Activated CD4-positive, alpha-beta memory T cell treated with anti-CD3 and anti-CD28 coated beads for 36 hours (primary cell): ENCODE measurements at regions not wholly inside any gene's neighbourhood (a gene's known extent, or its start where the extent isn't known, plus 50 kb on each side); places are given as distances from the start of the nearest gene placed in this dataset.
"Not testable (repeated sequence)": the region's sequence is repeated elsewhere in the genome, so short reads cannot be mapped to it uniquely, and the experiment has no call there.

ENCODE experiments used
- CTCF ChIA-PET: fragments of 350-600 bp; sonication (Branson Sonifier 250); formaldehyde crosslinking; loops from one replicate; lab custom pipeline; 2021; ENCODE audit warnings: antibody characterized with exemption, inconsistent platforms; lab: Charles Lee
- POLR2A ChIA-PET: fragments of 350-600 bp; sonication (Branson Sonifier 250); formaldehyde crosslinking; loops from one replicate; lab custom pipeline; 2021; ENCODE audit warnings: antibody characterized with exemption; lab: Charles Lee
- DNase-seq: peaks from one replicate; pipeline ENCODE4 v3.0.0-alpha.2; 2020
- H3K27ac Mint-ChIP-seq: one replicate; pipeline ENCODE4 v1.8.0; 2021; ENCODE audit warnings: mixed read lengths
- H3K27me3 Mint-ChIP-seq: one replicate; pipeline ENCODE4 v1.8.0; 2021; ENCODE audit warnings: mixed read lengths
- H3K36me3 Mint-ChIP-seq: one replicate; pipeline ENCODE4 v1.8.0; 2021; ENCODE audit warnings: mixed read lengths
- H3K4me1 Mint-ChIP-seq: one replicate; pipeline ENCODE4 v1.8.0; 2021; ENCODE audit warnings: low read depth, mixed read lengths
- H3K4me3 Mint-ChIP-seq: one replicate; pipeline ENCODE4 v1.8.0; 2021; ENCODE audit warnings: mild to moderate bottlenecking, mixed read lengths
- H3K9me3 Mint-ChIP-seq: one replicate; pipeline ENCODE4 v1.8.0; 2021; ENCODE audit warnings: mixed read lengths
- intact Hi-C: fragments of 100-400 bp; cut with micrococcal nuclease; formaldehyde crosslinking; loops from one replicate; pipeline ENCODE4 v1.15.1; 2023

DNA sequence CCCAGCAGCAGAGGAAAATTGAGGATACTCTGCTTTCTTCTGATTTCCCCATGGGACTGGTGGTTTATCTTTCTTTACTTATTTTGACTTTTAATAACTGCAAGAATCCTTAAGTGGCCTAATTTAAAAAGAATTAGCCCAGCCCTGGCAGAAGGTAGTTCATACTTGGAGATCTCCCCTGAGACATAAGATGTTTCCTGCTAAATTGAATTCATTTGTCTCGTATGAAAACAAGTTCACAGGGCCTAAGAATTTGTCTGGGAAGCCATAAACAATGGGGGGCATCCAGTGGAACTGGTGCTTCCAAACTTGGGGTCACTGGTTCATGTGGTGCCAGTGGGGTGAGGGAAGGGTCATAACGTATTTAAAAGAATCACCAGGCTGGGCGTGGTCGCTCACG lies 283.1 kb upstream of the RASGRP1 start:
- intact Hi-C loops: no loop called here
- H3K36me3 Mint-ChIP-seq: no peaks in the 10 kb centered on the region
- H3K4me1 Mint-ChIP-seq: no peaks in the 10 kb centered on the region
- DNase-seq: no peak
- H3K4me3 Mint-ChIP-seq: no peak overlapping the region
- CTCF ChIA-PET: no interaction called here
- no peaks in the 10 kb centered on the region for H3K9me3 Mint-ChIP-seq
- POLR2A ChIA-PET: no interaction called here
- no peak overlapping the region for H3K27ac Mint-ChIP-seq
- H3K27me3 Mint-ChIP-seq: peaks cover 7% of the 10 kb centered on the region

DNA sequence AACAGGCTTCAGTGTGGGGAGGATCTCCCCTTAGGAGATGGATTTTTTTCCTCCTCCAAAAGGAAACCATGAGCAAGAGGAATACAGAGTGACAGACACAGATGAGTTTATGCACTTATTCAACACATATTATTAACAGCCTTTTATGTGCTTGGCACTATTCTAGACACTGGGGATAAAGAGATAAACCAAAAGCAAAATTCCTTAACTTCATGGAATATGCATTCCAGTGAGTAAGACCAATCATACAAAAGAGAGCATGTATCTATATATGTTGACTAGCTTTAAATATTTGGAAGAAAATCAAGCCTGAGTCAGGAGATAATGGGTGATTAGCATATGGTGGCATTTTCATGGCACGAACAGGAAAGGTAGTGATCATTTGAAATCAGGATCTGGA lies 284.4 kb upstream of the RASGRP1 start:
- no peak overlapping the region for H3K4me3 Mint-ChIP-seq
- ChIA-PET CTCF (no interaction called here), POLR2A (no interaction called here)
- DNase-seq: no peak
- H3K4me1 Mint-ChIP-seq: no peaks in the 10 kb centered on the region
- no peak overlapping the region for H3K27ac Mint-ChIP-seq
- H3K9me3 Mint-ChIP-seq: no peaks in the 10 kb centered on the region
- no peaks in the 10 kb centered on the region for H3K36me3 Mint-ChIP-seq
- H3K27me3 Mint-ChIP-seq: peaks cover 7% of the 10 kb centered on the region
- intact Hi-C loops: no loop called here

DNA sequence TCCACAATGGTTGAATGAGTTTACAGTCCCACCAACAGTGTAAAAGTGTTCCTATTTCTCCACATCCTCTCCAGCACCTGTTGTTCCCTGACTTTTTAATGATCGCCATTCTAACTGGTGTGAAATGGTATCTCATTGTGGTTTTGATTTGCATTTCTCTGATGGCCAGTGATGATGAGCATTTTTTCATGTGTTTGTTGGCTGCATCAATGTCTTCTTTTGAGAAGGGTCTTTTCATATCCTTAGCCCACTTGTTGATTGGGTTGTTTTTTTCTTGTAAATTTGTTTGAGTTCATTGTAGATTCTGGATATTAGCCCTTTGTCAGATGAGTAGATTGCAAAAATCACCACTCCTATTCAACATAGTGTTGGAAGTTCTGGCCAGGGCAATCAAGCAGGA lies 287.6 kb upstream of the RASGRP1 start:
- H3K9me3 Mint-ChIP-seq, H3K36me3 Mint-ChIP-seq, H3K27me3 Mint-ChIP-seq, CTCF ChIA-PET, intact Hi-C loops, H3K27ac Mint-ChIP-seq, POLR2A ChIA-PET, DNase-seq, H3K4me3 Mint-ChIP-seq, H3K4me1 Mint-ChIP-seq: not testable (repeated sequence)

DNA sequence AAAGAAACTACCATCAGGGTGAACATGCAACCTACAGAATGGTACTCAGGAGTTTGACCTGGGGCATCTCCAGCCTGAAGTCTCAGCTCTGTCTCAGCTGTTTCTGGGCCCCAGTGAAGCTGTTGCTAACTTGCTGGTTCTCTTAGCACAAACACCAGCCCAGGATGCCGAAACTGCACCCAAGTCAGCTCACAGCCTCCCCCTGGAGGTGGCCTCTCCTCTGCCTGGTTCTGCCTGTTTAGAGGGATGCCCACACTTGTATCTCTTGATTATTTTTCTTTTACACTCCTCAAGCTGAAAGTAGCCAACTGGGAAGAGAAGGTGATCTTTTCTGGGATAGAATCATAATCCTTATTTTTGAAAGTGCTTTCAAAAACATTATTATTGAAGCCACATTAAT lies 289.0 kb upstream of the RASGRP1 start:
- intact Hi-C loops: no loop called here
- Mint-ChIP-seq H3K4me1 (no peaks in the 10 kb centered on the region), H3K36me3 (no peaks in the 10 kb centered on the region), H3K27ac (no peak overlapping the region), H3K27me3 (peaks cover 3% of the 10 kb centered on the region), H3K9me3 (no peaks in the 10 kb centered on the region), H3K4me3 (no peak overlapping the region)
- POLR2A ChIA-PET: no interaction called here
- CTCF ChIA-PET: interaction anchor here (0.6 to 1.3 kb wide), 3 partner anchors 44 to 413 kb away, joined by 3 read pairs; no protein-coding TSS in a partner anchor
- peak; percentile 36 for DNase-seq

DNA sequence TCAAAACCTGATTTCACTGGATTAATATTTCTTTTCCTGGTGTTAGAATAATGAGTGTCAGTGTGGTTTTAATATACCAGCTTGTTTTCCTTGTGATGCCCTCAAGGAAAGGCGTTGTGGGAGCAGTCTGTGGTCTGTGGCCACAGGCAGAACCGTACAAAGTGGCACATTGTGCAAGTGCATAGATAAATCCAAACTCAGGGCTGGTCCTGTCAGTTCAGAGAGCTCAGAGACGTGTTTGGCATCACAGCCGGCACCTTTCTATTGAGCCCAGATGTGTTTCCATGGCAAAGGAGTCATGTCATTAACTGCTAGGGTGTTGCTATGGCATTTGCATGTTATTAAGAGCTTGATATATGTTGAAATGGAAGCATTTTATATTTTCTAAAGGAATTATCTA lies 289.9 kb upstream of the RASGRP1 start:
- Mint-ChIP-seq H3K9me3 (no peaks in the 10 kb centered on the region), H3K4me1 (no peaks in the 10 kb centered on the region), H3K27ac (no peak overlapping the region), H3K4me3 (no peak overlapping the region), H3K27me3 (peaks cover 3% of the 10 kb centered on the region), H3K36me3 (no peaks in the 10 kb centered on the region)
- ChIA-PET CTCF (interaction anchor here (1.5 kb wide), 1 partner anchor 147 kb away, joined by 5 read pairs; no protein-coding TSS in a partner anchor), POLR2A (no interaction called here)
- intact Hi-C loops: no loop called here
- no peak for DNase-seq

DNA sequence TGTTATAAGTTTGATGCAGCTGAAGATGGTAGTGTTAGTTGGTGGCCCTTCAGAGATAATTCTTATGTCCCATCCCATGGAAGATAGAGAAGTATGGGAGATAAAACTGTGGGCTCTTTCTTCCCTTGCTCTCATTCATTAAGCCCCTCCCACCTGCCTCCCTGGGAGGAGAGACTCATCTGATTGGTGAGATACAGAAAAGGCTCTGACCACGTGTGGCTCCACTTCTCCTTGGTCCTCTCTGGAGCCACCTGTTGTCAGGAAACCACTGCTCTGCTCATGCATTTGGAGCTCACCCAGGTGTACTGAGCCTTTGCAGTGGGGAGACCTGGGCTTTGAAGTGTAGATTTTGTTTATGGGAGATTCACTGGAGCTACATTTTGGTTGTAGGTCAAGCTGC lies 293.2 kb upstream of the RASGRP1 start:
- ChIA-PET CTCF (no interaction called here), POLR2A (no interaction called here)
- no peak overlapping the region for H3K4me3 Mint-ChIP-seq
- no peaks in the 10 kb centered on the region for H3K9me3 Mint-ChIP-seq
- no peaks in the 10 kb centered on the region for H3K4me1 Mint-ChIP-seq
- H3K36me3 Mint-ChIP-seq: no peaks in the 10 kb centered on the region
- H3K27me3 Mint-ChIP-seq: peaks cover 3% of the 10 kb centered on the region
- intact Hi-C loops: no loop called here
- no peak for DNase-seq
- H3K27ac Mint-ChIP-seq: no peak overlapping the region

DNA sequence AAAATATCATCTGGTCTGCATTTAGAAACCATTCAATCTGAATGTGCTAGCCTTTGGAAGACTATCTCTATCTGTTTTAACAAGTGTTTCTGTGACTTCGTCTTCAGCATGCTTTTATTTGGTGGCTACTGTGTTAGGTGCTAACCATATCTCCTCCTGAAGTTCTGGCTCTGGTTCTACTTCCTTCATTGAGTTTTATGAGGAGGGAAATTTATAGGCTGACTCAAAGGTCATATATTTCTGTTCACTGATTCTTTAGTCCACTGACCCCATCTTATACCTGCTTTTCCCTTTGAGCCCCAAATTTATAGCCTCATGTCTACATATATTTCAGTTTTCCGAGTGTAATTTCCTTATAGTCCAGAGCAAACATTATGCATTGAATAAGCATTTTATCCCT lies 295.0 kb upstream of the RASGRP1 start:
- Mint-ChIP-seq H3K9me3 (no peaks in the 10 kb centered on the region), H3K27me3 (no peaks in the 10 kb centered on the region), H3K36me3 (no peaks in the 10 kb centered on the region), H3K4me3 (no peak overlapping the region), H3K4me1 (no peaks in the 10 kb centered on the region), H3K27ac (no peak overlapping the region)
- DNase-seq: no peak
- POLR2A ChIA-PET: no interaction called here
- intact Hi-C loops: no loop called here
- CTCF ChIA-PET: no interaction called here

DNA sequence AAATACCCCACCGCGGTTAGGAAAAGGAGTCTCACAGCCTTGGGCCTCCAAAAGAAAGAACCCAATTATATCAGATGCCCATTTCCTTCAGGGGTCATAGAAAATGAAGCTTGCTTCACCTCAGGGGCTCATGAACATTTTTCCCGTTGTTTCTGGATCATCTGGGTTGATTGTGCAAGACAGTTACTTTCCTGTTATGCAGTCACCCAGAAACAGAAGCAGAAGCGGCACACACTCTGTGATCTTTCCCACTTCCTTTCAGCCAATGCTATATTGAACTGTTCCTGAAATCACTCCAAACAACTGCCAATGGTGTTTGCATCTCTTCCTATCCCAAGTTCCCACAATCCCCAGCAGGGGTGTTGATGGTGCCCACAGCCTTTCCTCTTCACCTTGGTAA lies 295.6 kb upstream of the RASGRP1 start:
- ChIA-PET POLR2A (no interaction called here), CTCF (no interaction called here)
- Mint-ChIP-seq H3K27ac (no peak overlapping the region), H3K27me3 (no peaks in the 10 kb centered on the region), H3K36me3 (no peaks in the 10 kb centered on the region), H3K9me3 (no peaks in the 10 kb centered on the region), H3K4me3 (no peak overlapping the region), H3K4me1 (no peaks in the 10 kb centered on the region)
- intact Hi-C loops: no loop called here
- DNase-seq: no peak

DNA sequence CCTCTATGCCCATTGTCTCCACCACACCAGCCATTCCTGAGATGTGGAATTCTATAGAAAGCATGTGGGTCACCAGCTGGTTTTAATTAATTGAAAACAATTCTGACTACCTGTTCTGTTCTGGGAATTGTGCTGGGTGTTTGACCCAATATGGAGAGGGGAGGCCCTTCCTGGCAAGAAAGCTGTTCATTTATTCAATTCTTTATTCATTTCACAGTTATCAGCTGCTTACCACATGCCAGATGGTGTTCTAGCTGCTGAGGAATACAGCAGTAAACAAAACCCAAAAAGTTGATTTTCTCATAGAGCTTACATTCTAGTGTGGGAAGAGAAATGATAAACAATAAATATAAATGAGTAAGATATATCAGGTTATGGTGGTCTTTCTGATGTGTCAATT lies 296.1 kb upstream of the RASGRP1 start:
- ChIA-PET CTCF (no interaction called here), POLR2A (no interaction called here)
- H3K27me3 Mint-ChIP-seq: peaks cover 2% of the 10 kb centered on the region
- no peaks in the 10 kb centered on the region for H3K4me1 Mint-ChIP-seq
- intact Hi-C loops: no loop called here
- no peak for DNase-seq
- H3K4me3 Mint-ChIP-seq: no peak overlapping the region
- no peak overlapping the region for H3K27ac Mint-ChIP-seq
- H3K9me3 Mint-ChIP-seq: no peaks in the 10 kb centered on the region
- no peaks in the 10 kb centered on the region for H3K36me3 Mint-ChIP-seq

DNA sequence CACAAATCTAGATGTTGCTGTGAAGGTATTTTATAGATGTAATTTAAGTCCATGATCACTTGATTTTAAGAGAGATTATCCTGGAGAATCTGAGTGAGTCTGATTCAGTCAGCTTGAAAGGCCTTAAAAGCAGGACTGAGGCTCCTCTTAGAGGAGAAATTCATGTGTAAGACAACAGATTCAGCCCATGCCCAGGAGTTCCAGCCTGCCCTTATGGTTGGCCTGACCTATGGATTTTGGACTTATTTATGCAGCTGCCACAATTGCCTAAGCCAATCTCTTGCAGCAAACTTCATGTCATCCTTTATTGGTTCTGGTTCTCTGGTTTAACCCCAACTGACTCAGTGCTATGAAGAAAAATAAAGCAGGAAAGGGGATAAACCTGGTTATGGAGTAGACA lies 296.5 kb upstream of the RASGRP1 start:
- ChIA-PET POLR2A (no interaction called here), CTCF (no interaction called here)
- H3K27ac Mint-ChIP-seq: no peak overlapping the region
- H3K4me1 Mint-ChIP-seq: no peaks in the 10 kb centered on the region
- H3K9me3 Mint-ChIP-seq: no peaks in the 10 kb centered on the region
- peaks cover 2% of the 10 kb centered on the region for H3K27me3 Mint-ChIP-seq
- intact Hi-C loops: no loop called here
- H3K4me3 Mint-ChIP-seq: no peak overlapping the region
- no peaks in the 10 kb centered on the region for H3K36me3 Mint-ChIP-seq
- DNase-seq: no peak

DNA sequence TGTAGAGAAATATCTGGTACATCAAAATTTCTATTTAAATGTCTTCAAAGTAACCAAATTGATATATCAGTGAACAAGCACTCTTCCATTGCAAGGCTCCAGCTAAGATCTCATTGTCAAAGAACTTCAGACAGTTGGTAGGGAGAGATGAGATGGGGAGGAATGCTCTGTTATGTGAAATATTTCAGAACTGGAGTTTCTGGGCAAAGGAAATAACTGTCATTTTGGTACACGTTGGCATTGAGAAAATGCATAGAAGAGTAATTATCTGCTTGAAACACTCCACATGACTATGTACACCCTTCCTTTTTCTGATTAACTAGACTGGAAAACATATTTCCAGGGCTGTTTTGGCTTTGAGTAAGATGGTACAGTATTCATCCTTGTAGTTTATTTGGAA lies 297.5 kb upstream of the RASGRP1 start:
- H3K4me1 Mint-ChIP-seq: no peaks in the 10 kb centered on the region
- intact Hi-C loops: no loop called here
- H3K4me3 Mint-ChIP-seq: no peak overlapping the region
- H3K27ac Mint-ChIP-seq: no peak overlapping the region
- POLR2A ChIA-PET: no interaction called here
- no peak for DNase-seq
- no peaks in the 10 kb centered on the region for H3K9me3 Mint-ChIP-seq
- no peaks in the 10 kb centered on the region for H3K36me3 Mint-ChIP-seq
- H3K27me3 Mint-ChIP-seq: peaks cover 2% of the 10 kb centered on the region
- CTCF ChIA-PET: no interaction called here

DNA sequence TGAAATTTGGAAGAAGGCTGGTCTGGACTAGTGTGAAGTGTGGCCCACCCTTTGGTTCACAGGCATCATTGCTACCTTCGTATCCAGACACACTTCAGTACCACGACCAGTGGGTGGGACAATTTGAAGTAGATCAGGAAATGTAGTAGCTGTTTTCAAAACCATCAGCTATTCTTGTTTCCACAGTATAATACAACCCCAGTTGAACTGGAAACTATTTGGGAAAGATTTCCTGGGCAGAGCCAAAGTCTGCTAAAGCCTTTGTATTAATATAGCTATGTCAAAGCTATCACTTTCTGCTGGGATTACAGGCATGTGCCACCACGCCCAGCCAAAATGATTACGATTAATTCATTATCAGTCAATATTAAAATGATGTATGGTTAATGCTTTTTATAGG lies 298.8 kb upstream of the RASGRP1 start:
- intact Hi-C loops: no loop called here
- H3K4me3 Mint-ChIP-seq: no peak overlapping the region
- H3K27ac Mint-ChIP-seq: no peak overlapping the region
- DNase-seq: no peak
- no peaks in the 10 kb centered on the region for H3K36me3 Mint-ChIP-seq
- CTCF ChIA-PET: interaction anchor here (1.8 kb wide), 1 partner anchor 156 kb away, joined by 7 read pairs; no protein-coding TSS in a partner anchor
- no peaks in the 10 kb centered on the region for H3K9me3 Mint-ChIP-seq
- POLR2A ChIA-PET: no interaction called here
- peaks cover 2% of the 10 kb centered on the region for H3K27me3 Mint-ChIP-seq
- no peaks in the 10 kb centered on the region for H3K4me1 Mint-ChIP-seq

DNA sequence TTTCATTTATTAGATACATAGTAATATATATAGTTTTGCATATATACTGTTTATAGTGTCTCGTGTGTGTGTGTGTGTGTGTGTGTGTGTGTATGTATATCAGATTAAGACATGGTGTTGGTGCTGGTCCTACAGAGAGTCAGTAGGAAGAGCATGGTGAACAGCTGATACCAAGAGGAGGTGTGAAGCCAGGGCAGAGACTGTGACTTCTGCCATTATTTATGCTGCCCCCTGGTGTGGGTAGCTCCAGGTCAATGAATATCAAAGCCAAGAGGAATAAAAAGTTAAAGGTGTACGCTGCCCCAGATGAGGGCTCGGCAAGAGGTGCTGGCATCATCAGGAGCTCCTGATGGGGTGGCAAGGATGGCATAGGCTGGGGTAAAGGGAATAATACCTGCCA lies 299.5 kb upstream of the RASGRP1 start:
- Mint-ChIP-seq H3K9me3 (no peaks in the 10 kb centered on the region), H3K4me1 (no peaks in the 10 kb centered on the region), H3K27ac (no peak overlapping the region), H3K36me3 (no peaks in the 10 kb centered on the region), H3K4me3 (no peak overlapping the region), H3K27me3 (peaks cover 2% of the 10 kb centered on the region)
- DNase-seq: no peak
- POLR2A ChIA-PET: no interaction called here
- CTCF ChIA-PET: interaction anchor here (1.3 to 1.8 kb wide), 2 partner anchors 157 to 424 kb away, joined by 7 read pairs; no protein-coding TSS in a partner anchor
- intact Hi-C loops: no loop called here
